ENCODE measurements at regions not wholly inside any gene's neighbourhood (a gene's known extent, or its start where the extent isn't known, plus 50 kb on each side); places are given as distances from the start of the nearest gene placed in this dataset.
"Not testable (repeated sequence)": the region's sequence is repeated elsewhere in the genome, so short reads cannot be mapped to it uniquely, and the experiment has no call there.

DNA sequence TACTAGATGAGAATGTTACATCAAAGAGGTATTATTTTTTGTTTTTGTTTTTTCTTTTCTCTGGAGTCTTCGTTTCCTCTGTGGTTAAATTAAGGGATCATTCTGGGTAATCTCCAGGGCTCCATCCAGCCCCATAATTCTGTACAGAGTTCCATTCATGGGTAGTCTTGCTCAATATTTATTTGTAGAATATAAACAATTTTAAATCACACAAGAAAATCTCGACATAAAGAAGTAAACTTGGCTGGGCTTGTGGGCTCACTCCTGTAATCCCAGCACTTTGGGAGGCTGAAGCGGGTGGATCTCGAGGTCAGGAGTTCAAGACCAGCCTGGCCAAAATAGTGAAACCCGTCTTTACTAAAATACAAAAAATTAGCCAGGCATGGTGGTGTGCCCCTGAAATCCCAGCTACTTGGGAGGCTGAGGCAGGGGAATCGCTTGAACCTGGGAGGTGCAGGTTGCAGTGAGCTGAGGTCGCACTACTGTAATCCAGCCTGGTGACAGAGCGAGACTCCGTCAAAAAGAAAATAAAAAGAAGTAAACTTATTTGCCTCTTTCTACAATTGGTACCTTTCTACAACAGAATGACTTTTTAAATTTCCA is 166.8 kb upstream of the TGFBR2 start:
- no peak for DNase-seq (ENCODE audit: low spot score)

DNA sequence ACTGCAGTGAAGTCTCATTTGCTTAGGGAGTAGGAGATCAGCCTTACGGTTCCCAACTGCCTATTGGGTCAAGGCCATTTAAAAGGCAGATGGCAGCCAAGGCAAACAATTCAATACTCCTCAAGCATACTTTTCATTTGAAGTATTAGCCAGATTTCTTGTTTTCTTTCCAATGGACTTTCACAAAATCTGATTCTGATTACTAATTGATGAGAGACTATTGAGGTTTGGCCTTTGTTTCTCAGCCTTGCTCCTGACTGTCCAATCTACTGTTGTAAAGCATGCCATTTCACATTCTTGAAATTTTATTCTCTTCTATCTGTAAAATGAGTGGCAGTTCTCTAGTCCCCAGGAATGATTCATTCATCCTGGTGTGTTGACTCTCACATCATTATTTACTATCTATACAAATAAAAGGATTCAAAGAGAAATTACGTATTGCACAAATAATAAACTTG is 166.2 kb upstream of the TGFBR2 start:
- DNase-seq (ENCODE audit: low spot score): no peak

DNA sequence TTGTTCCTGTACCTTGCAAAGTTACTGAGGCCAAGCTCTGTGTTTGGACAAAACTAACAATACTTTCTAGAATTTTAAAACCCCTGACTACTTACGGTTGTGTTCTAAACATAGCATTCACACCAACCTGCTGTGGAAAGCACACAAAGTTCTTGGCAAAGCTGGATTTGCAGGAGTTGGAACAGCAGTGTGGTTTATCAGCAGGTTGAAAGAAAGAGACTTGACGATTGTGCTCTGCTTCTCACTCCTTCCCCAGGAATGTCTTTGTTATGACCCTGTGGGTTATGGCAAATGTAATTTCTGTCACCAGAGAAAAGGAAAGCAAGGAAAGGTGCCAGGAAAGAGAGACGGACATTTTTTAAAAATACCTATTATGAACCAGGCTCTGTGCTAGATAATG is 165.5 kb upstream of the TGFBR2 start:
- no peak for DNase-seq (ENCODE audit: low spot score)

DNA sequence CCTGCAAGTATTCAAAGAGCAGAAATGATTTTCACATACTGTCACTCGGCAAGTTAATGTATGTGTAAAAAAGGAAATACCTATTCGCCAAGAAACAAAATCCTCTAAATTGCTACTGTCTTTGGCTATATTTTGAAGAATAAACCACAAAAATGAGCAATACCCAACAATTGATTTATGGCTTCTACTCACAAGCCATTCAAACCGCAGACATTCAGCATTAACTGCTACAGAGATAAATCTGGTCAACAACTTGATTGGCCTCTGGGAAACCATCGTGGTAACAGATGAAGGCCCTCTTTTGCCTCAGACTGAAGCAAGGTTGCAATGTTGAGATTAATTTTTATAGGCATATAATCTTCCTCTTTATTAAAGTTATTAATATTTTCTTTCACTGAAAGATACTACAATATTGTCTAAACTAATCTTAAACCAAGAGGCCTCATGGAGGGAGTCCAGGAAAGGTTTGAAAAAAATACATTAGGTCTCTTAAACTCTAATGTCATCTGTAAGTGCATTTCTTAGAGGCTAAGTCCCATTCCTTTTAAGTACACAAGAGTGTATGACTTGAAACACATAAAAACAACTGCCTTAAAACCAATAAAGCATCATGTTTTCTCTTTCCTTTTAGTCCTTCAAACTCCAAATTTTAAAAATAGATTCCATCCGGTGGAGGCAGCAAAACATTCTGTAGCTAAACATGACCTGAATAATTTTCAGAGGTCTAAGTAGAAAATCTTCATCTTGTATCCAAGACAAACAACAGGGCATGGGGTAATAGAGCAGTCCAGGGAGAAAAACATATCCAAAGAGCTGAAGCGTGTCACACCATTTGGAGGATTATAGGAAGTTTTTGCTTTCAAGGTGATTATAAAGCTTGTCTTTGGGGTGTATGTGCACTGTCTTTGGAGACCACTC is 162.4 kb upstream of the TGFBR2 start:
- DNase-seq (ENCODE audit: low spot score): no peak

DNA sequence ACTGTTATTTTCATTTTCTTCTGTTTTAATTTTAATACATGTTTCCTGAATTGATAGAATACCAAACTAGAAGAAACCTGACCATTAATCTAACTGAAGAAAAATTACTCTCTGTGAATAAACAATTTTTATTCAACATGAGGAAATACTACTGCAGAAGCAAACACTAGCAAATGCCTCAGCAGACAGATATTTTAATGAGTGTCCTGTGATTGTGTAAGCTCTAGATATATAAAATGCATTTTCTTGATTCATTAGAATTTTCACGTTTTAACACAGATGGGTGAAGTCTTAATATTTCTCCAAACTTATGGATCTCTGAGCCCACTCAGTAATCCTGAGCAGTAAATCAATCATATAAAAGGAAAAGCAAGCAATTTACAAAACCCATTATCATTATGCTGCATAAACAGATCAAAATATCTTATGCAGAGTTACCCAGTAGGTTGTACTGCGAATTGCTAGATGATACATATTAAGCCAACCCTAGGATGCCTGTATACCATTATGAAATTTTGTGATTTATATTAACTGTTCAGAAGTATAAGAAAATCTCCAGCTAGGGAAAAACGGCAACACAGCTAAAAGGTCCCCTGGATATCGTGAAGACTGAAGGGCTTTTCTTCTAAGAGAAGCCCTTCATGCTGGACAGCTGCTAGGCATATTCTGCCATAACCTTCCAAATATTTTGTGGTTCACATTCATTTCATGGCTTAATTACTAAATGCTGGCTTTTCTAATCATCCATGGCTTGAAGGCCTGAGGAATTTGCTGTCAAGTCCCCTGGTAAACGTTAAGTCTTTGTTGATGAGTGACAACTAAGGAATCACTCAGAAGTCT is 157.7 kb upstream of the TGFBR2 start:
- DNase-seq (ENCODE audit: low spot score): no peak

DNA sequence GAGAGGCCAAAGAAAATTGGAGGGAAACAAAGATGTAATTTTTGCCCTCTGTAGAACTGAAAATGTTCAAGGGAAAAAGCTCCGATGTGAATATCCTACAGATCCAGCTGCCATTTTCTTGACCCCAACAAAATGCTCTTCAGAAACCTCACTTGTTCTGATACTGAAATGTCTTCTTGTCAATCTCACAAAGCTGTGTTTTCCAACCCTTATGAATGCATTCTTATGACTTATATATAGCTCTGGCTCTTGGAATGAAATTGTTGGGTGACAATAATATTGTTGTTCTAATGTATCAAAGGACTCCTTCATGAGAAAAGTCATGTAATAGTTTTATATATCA is 157.1 kb upstream of the TGFBR2 start:
- no peak for DNase-seq (ENCODE audit: low spot score)

DNA sequence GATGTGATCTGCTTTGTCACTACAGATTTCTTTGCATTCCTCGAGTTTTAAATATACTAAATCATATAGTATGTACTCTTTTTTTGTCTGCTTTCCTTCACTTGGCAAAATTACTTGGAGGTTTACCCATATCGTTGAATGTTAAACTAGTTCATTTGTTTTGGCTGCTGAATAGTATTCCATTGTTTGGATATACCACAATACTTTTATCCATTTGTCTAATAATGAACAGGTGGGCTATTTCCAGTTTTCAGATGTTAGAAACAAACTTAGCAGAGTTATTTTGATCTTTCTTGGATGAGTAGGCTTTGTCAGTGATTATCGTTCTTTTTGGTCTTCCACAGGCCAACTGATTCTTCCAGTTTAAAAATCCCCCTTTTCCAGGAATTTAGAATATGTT is 154.0 kb upstream of the TGFBR2 start:
- no peak for DNase-seq (ENCODE audit: low spot score)

DNA sequence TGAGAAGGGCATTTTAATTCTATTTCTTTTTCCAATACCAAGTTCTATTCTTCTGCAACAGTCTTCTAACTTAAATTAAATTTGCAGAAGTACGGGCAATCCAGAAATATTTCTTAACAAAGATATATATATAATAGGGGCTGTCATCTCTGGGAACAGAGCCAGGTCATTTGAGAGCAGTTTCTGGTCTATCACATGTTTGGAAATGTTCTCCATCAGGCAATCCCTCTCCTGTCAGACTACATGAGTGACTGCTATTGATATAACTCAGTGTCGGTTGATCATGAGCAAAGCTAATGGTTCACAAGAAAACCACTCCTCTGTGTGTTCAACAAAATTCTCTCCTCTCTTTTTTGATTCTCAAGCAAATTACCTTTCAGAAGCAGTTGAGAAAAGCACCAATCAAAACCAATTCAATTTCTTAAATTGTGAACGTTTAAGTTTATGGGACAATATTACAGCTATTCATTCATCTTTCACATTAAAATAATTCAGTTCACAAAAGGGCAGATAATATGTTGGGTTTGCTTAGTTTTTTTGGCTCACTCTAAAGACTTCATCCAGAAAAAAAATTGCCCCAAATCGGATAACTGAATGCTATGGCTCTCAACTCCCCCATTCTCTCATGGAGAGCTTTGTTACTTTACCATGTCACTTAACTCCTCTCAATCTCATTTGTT is 152.9 kb upstream of the TGFBR2 start:
- DNase-seq (ENCODE audit: low spot score): no peak

DNA sequence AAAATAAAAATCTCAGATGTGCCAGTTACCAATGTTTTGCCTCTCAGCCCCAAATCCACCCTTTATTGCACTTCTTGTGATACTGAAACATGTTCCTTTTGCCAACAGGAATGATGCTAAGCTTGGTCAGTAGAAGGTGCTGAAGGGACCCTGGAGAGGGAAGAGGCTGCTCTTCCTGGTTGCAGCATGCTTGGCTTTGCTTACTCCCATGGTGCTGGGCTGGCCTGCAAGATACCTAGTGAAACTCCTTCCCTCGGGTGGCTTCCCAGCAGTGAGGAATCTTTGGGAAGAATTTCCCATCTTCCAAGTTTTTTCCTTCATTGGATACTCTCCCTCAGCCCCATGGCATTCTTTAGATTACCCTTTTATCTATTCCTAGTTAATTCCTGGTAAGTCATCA is 151.8 kb upstream of the TGFBR2 start:
- DNase-seq (ENCODE audit: low spot score): no peak

DNA sequence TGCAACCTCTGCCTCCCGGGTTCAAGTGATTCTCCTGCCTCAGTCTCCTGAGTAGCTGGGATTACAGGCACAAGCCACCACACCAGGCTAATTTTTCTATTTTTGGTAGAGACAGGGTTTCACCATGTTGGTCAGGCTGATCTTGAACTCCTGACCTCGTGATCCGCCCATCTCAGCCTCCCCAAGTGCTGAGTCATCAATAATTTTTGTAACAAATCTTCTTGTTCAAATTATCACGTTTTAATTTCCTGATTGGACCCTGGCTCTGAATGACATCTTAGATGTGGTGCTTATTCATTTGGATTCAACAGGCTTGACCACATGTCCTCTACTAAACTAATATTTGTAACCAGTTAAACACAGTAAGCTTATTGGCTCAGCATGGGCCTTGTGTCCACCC is 151.3 kb upstream of the TGFBR2 start:
- not testable (repeated sequence) for DNase-seq (ENCODE audit: low spot score)

DNA sequence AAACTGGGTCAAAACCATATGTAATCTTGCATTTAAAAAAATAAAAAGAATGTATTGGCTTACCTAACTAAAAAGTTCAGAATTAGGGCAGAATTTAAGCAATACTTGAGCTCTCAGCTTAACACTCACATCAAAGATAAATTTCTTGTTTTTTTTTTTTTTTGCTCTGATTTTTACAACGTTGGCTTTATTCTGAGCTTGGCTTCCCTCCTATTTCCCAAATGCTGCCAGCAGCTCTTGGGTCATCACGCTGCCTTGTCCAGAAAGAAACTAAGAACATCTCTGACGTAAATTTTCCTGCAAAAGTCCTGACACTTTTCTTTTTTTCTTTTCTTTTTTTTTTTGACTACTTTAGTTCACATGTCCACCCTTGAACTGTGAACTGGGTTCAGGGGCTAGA is 150.6 kb upstream of the TGFBR2 start:
- no peak for DNase-seq (ENCODE audit: low spot score)

DNA sequence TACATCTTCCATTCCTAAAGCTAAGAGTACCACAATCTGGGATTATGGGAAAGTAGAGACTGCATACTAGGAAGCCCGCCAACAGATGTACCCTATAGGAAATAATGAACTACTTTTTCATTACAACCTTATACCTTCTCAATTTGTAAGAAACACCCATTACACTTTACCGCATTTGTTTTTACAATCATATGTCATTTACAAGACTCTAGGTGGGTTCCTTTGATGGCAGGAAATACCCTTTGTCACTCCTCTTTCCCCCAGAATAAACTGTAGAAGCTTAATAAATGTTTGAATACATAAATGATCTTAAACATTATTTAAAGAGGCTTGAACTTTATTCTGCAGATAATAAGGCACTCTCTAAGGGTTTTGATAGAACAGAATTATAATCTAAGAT is 150.1 kb upstream of the TGFBR2 start:
- DNase-seq (ENCODE audit: low spot score): no peak

DNA sequence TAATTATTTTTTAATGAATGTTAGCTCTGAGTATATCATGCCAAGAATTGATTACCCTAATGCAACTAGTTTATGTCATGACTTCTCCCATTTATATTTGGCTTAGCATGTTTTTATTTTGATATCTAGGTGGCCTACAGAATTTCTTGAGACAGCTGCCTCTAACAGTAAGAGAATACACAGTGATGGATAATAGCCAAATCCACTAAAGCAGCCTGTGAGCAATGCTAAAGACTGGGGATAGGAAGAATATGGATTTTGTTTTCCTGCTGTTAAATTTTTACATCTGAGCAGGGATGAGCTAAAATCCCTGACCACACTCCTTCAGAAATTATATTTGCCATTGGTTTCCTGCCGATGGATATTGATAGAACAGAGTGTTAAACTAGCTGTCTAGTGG is 149.3 kb upstream of the TGFBR2 start:
- DNase-seq (ENCODE audit: low spot score): no peak

DNA sequence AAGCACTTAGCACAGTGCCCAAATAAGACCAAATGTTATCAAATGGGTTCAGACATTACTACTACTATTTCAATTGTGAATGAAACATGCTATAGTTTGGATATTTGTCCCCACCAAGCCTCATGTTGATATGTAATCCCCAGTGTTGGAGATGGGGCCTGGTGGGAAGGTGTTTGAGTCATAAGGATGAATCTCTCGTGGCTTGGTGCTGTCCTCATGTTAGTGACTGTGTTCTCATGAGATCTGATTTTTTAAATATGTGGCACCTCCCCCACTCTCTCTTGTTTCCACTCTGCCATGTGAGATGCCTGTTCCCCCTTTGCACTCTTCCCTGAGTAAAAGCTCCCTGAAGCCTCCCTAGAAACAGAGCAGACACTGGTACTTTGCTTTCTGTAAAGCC is 148.7 kb upstream of the TGFBR2 start:
- no peak for DNase-seq (ENCODE audit: low spot score)

DNA sequence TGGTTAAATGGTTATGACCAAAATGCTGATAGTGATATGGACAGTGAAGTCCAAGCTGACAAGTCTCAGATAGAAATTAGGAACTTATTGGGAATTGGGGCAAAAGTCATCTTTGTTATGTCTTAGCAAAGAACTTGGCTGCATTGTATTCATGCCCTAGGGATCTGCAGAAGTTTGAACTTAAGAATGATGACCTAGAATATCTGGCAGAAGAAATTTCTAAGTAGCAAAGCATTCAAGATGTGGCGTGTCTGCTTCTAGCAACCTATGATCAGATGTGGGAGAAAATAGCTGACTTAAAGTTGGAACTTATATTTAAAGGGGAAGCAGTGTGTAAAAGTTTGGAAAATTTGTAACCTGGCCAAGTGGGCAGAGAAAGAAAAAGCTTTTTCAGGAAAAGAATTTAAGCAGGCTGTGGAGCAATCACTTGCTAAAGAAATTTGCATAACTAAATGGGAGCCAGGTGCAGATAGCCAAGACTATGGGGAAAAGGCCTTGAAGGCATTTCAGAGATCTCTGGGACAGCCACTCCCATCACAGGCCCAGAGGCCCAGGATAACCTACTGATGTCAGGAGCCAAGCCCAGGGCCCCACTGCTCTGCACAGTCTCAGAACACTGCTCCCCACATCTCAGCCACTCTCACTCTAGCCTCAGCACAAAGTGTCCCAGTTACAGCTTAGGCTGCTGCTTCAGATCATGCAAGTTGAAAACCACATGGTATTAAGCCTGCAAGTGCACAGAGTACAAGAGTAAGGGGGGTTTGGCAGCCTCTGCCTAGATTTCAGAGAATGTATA is 147.8 kb upstream of the TGFBR2 start:
- no peak for DNase-seq (ENCODE audit: low spot score)

DNA sequence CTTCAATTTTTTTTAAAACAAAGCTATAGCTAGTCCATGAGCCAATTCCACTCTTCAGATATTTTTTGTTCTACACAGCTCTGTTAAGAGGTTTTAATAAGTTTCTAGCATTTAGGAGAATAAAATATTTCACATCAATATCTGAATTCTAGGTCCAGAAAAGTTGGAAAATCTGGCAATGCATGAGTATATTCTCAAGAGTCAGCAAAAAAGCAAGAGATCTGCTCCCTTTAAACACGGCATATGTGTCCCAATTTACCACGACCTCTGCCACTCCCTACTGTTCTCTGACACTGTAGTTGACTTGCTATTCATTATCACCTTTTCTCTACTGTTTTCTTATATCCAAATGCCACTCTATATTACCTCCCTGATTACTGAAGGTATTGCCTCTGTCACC is 145.1 kb upstream of the TGFBR2 start:
- no peak for DNase-seq (ENCODE audit: low spot score)

DNA sequence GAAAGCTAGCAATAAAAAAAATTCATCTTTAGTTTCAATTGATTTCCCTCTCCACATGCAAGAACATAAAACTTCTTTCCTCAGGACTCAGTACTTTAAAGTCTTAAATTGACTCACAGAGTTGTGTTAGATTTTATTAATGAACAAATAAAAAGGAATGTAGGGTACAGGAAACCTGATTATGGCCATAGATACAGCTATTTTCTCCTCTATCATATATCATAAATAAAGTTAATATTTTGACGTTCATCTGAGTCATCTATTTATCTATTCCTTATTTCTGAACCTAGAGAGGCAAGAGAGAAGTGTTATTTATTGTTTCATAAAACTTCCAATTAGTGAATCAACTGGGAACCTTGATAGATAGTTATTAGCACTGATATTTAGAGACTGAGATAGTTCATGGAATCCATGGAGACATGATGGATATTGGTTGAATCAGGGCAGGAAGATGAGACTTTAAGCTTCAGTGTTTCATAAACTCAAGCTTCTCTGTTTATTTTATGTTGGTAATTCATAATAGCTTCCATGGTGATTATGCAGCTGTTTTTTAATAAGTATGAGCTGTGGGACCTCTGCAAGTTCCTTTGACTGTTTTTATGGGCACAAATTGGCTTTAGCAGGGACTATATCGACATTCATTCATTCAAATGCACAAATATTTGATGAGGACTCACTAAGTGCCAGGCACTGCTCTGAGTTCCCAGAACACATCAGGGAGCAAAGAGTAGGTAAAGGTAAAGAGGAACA is 143.5 kb upstream of the TGFBR2 start:
- no peak for DNase-seq (ENCODE audit: low spot score)

DNA sequence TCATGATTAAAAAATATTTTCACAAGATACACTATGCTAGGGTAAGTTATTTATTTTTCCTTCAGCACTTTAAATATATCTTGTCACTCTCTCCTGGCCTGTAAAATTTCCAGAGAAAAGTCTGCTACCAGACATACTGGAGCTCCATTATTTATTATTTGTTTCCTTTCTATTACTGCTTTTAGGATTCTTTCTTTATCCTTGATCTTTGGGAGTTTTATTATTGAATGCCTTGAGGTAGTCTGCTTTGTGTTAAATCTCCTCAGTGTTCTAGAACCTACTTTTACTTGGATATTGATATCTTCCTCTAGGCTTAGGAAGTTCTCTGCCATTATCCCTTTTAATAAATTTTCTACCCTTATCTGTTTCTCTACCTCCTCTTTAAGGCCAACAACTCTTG is 142.0 kb upstream of the TGFBR2 start:
- no peak for DNase-seq (ENCODE audit: low spot score)

DNA sequence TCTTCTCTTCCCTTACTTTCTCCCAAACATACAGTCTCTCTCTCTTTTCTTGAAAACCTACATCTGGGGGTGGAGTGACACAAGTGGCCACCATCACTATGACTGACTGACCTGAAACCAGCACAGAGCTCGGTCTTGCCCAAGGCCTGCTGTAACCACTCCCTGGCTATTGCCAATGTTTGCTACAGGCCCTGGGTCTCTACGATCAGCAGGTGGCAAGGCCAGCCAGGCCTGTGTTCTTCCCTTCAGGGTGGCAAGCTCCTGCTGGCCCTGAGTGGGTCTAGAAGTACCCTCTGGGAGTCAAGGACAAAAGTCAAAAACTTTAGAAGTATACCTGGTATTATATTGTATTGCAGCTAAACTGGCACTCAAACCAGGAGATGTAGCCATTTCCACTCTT is 140.9 kb upstream of the TGFBR2 start:
- no peak for DNase-seq (ENCODE audit: low spot score)

DNA sequence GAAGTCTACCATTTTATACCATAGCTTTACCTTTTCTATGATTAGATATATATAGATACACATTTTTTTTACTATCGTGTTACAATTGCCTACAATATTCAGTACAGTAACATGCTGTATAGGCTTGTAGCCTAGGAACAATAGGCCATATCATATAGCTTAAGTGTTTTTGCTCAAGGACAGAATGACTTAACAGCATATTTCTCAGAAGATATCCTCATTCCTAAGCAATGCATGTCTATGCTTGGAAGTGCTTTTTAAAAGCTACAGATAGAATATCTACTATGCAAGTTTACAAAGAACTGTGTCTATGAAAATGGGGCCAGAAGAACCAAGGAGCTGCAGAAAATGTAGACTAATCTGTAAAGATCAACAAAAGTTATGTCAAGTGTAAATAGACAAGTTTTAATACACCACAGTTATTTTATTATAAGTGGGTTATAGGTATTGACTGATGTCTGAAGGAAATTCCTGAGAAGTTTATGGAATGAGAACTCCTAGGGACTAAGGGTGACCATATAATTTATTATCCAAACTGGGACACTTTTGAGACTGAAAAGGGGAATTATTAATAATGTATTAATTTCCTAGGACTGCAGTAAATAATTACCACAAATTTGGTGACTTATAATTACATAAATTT is 138.7 kb upstream of the TGFBR2 start:
- no peak for DNase-seq (ENCODE audit: low spot score)
